H1 (cell line): ENCODE measurements at regions not wholly inside any gene's neighbourhood (a gene's known extent, or its start where the extent isn't known, plus 50 kb on each side); places are given as distances from the start of the nearest gene placed in this dataset.

Experiments
- ASH2L ChIP-seq: fragments of 200-600, 300-600 bp; sonication (generic); IDR thresholded peaks from one replicate; pipeline ENCODE4 v1.7.1; 2017; ENCODE audit warnings: low read length
- CBX8 ChIP-seq: fragments of 300-800, 300-1000 bp; sonication (generic); IDR thresholded peaks from 2 replicates; pipeline ENCODE4 v1.7.1; 2016; ENCODE audit warnings: low read depth, low read length, borderline replicate concordance
- SP1 ChIP-seq: IDR thresholded peaks from 2 replicates; pipeline ENCODE4 v1.6.1; 2011; ENCODE audit warnings: low read depth, low read length
- TAF1 ChIP-seq: IDR thresholded peaks from 2 replicates; pipeline ENCODE4 v1.6.1; 2011; ENCODE audit warnings: mild to moderate bottlenecking, low read depth, low read length
- TEAD4 ChIP-seq: IDR thresholded peaks from 2 replicates; pipeline ENCODE4 v1.6.1; 2012; ENCODE audit warnings: low read depth, low read length, inconsistent platforms, mixed read lengths
- TF ChIP-seq, protein P1 (sequence below): fragments of 300-600 bp; sonication (generic); IDR thresholded peaks from 2 replicates; pipeline ENCODE4 v1.7.1; 2012; ENCODE audit warnings: low read length, moderate library complexity, mild to moderate bottlenecking, inconsistent platforms; ENCODE audit not compliant: insufficient replicate concordance

DNA sequence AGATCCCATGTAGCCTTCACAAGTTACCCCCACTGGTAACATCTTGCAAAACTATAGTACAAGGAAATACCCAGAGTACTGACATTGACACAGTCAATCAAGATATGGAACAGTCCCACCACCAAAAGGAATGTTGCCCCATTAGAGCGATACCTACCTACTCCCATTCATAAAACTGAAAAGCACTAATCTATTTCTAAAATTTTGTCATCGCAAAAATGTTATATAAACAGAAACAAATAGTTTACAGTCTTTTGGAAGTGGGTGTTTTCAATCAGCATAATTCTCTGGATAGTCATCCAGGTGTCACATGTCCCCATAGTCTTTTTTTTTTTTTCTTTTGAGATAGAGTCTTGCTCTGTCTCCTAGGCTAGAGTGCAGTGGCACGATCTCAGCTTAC, 156.9 kb upstream of the AGTR1 start (continued):
- TF ChIP-seq, protein P1, sequence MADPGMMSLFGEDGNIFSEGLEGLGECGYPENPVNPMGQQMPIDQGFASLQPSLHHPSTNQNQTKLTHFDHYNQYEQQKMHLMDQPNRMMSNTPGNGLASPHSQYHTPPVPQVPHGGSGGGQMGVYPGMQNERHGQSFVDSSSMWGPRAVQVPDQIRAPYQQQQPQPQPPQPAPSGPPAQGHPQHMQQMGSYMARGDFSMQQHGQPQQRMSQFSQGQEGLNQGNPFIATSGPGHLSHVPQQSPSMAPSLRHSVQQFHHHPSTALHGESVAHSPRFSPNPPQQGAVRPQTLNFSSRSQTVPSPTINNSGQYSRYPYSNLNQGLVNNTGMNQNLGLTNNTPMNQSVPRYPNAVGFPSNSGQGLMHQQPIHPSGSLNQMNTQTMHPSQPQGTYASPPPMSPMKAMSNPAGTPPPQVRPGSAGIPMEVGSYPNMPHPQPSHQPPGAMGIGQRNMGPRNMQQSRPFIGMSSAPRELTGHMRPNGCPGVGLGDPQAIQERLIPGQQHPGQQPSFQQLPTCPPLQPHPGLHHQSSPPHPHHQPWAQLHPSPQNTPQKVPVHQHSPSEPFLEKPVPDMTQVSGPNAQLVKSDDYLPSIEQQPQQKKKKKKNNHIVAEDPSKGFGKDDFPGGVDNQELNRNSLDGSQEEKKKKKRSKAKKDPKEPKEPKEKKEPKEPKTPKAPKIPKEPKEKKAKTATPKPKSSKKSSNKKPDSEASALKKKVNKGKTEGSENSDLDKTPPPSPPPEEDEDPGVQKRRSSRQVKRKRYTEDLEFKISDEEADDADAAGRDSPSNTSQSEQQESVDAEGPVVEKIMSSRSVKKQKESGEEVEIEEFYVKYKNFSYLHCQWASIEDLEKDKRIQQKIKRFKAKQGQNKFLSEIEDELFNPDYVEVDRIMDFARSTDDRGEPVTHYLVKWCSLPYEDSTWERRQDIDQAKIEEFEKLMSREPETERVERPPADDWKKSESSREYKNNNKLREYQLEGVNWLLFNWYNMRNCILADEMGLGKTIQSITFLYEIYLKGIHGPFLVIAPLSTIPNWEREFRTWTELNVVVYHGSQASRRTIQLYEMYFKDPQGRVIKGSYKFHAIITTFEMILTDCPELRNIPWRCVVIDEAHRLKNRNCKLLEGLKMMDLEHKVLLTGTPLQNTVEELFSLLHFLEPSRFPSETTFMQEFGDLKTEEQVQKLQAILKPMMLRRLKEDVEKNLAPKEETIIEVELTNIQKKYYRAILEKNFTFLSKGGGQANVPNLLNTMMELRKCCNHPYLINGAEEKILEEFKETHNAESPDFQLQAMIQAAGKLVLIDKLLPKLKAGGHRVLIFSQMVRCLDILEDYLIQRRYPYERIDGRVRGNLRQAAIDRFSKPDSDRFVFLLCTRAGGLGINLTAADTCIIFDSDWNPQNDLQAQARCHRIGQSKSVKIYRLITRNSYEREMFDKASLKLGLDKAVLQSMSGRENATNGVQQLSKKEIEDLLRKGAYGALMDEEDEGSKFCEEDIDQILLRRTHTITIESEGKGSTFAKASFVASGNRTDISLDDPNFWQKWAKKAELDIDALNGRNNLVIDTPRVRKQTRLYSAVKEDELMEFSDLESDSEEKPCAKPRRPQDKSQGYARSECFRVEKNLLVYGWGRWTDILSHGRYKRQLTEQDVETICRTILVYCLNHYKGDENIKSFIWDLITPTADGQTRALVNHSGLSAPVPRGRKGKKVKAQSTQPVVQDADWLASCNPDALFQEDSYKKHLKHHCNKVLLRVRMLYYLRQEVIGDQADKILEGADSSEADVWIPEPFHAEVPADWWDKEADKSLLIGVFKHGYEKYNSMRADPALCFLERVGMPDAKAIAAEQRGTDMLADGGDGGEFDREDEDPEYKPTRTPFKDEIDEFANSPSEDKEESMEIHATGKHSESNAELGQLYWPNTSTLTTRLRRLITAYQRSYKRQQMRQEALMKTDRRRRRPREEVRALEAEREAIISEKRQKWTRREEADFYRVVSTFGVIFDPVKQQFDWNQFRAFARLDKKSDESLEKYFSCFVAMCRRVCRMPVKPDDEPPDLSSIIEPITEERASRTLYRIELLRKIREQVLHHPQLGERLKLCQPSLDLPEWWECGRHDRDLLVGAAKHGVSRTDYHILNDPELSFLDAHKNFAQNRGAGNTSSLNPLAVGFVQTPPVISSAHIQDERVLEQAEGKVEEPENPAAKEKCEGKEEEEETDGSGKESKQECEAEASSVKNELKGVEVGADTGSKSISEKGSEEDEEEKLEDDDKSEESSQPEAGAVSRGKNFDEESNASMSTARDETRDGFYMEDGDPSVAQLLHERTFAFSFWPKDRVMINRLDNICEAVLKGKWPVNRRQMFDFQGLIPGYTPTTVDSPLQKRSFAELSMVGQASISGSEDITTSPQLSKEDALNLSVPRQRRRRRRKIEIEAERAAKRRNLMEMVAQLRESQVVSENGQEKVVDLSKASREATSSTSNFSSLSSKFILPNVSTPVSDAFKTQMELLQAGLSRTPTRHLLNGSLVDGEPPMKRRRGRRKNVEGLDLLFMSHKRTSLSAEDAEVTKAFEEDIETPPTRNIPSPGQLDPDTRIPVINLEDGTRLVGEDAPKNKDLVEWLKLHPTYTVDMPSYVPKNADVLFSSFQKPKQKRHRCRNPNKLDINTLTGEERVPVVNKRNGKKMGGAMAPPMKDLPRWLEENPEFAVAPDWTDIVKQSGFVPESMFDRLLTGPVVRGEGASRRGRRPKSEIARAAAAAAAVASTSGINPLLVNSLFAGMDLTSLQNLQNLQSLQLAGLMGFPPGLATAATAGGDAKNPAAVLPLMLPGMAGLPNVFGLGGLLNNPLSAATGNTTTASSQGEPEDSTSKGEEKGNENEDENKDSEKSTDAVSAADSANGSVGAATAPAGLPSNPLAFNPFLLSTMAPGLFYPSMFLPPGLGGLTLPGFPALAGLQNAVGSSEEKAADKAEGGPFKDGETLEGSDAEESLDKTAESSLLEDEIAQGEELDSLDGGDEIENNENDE: no peak
- TF ChIP-seq CBX8: no peak
- TF ChIP-seq ASH2L: no peak
- TF ChIP-seq SP1: no peak
- no peak for TF ChIP-seq TAF1
- no peak for TF ChIP-seq TEAD4
